Stimulated activated naive CD4-positive, alpha-beta T cell treated with Interleukin-2 at 50 U/mL for 16 hours (primary cell): ENCODE measurements at regions not wholly inside any gene's neighbourhood (a gene's known extent, or its start where the extent isn't known, plus 50 kb on each side); places are given as distances from the start of the nearest gene placed in this dataset.
"Not testable (repeated sequence)": the region's sequence is repeated elsewhere in the genome, so short reads cannot be mapped to it uniquely, and the experiment has no call there.

Experiments used
- DNase-seq: peaks from one replicate; lab custom pipeline; 2025; lab: John Stamatoyannopoulos, UW

- DNase-seq, result not testable (repeated sequence)
Observed at GRCh38 chr6:43998592-43999243, 128.5 kb downstream of the MRPL14 start.

- not testable (repeated sequence) for DNase-seq
Observed at GRCh38 chr6:43997990-43998585, 129.2 kb downstream of the MRPL14 start.

DNA sequence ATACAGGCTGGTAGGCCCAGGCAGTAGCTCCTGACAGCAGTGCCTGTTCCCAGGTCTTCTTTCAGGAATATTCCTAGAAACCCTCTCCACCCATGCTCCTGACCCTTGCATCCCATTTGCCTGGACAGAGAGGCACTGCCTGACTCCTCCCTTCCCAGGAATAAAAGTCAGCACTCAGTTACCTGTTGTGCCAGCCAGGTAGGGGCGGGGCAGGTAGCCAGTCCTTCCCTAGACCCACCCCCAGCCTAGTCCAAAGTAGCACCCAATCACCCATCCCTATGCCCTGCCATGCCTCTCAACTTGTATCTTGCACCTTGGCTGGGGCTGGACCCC, 129.9 kb downstream of the MRPL14 start:
- no peak for DNase-seq

GRCh38 chr6:43996618-43997344, 130.5 kb downstream of the MRPL14 start:
- DNase-seq, result no peak

- DNase-seq, result no peak
Observed at GRCh38 chr6:43995137-43995536, 132.1 kb downstream of the MRPL14 start.

DNA sequence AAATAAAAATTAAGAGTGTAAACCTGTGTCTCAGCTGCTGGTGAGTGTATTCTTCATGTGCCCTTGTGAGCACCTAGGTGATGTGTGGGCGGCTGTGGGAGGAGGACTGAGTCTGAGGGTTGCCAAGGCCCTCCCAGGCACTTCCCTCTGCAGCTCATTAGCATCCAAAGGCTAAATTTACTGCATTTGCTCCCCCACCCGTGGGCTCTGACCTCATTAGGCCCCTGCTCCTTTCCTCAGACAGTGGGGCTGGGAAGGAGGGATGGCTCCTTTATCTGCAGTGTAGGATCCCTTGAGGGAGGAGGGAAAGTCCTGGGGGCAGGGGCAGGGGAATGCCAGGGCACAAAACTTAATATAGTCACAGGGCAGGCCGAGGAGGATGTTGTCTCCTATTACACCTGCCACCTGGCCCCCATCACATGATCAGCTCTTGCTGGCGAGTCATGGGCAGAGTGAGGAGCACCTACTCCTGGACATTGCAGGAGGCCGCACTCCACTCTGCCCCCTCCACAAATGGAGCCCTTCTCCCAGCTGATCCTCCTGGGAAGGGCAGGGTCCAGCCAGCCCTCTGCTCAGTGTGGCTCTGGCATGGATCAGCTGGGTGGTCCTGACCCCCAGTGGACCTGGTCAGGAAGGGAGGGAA, 133.2 kb downstream of the MRPL14 start:
- DNase-seq, result no peak

GRCh38 chr6:43992783-43993644, 134.2 kb downstream of the MRPL14 start:
- DNase-seq, result no peak

- DNase-seq, result no peak
Observed at GRCh38 chr6:43992126-43992663, 135.1 kb downstream of the MRPL14 start.

DNA sequence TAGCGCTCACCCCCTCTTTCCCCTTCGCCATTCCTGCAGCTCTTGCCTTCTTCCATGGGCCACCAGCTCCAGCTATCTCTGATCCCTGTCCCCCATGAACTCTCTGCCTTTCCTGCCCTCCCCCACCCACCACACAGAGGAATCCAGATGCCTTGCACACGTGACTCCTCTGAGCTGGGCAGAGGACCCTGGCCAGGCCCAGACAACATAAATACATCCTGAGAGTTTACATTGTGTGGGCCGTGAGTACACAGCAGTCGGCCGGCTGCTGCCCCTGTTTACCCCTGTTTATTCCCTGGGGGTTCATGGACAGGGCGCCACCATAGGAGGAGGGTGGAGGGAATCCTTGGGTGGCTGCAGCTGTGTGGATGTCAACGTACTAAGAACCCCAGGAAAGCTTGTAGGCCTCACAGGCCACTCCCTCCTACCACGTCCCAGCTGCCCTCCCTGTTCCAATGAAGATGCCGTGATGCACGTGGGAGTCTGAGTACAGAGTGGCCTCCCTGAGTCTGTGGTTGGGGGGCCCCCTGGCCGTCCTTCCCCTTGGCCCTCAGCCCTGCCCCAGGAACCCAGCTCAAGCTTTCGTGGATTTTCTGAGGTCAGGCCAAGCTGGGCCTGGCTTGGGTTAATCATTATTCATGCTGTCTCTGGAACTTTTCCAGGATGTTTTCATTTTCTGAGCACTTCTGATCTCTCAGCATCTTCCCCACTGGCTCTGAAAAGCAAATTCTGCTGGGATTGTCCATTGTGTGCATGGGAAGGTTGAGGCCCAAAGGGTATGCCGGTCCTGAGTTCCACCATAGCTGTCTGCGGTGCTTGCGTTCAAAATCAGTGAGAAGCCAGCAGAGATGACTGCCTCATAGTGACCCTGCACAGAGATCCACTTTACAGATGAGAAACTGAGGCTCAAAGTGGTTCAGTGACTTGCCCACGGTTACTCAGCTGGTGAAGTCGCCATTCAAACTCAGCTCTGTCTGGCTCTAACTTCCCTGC, 136.3 kb downstream of the MRPL14 start:
- no peak for DNase-seq

- DNase-seq, result no peak
Observed at GRCh38 chr6:43990275-43990626, 137.0 kb downstream of the MRPL14 start.

DNA sequence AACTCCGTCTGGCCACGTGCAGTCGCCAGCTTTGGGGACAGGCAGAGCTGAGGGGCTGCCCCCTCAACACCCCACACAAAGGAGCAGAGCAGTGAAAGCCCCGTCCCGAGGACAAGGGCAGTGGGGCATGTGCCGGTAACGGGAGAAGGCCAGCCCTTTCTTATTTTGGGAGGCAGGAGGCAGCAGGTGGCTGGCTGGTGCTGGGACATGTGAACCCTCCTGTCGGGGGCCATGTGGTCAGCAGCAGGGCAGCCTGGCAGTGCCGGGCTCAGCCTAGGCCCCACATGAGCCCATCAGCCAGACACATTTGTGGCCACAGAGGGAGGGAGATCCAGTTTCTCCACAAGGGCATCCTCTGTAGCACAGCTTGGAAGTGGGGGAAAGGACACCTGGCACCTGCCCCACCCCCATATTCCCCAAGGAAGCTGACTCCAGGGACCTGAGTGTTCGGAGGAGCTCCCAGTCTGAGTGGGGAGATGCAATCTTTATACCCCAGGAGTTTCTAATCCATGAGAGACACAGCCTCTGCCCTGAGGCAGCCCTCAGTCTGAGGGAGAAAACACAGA, 137.6 kb downstream of the MRPL14 start:
- no peak for DNase-seq

DNA sequence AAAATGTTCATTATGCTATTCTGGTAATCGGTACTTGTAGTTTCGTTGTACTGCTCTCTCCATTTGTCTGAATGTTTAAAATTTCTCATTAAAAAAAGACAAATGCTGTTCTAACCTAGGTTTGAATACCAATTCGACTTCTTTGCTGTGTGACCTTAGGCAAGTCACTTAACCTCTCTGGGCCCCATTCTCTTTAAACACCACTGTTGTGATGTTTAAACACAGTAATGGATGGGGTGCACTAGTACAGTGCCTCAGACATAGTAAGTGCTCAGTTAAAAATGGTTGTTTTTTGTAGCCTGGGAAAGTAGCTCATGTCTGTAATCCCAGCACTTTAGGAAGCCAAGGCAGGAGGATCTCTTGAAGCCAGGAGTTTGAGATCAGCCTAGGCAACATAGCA, 138.5 kb downstream of the MRPL14 start:
- DNase-seq, result no peak

DNA sequence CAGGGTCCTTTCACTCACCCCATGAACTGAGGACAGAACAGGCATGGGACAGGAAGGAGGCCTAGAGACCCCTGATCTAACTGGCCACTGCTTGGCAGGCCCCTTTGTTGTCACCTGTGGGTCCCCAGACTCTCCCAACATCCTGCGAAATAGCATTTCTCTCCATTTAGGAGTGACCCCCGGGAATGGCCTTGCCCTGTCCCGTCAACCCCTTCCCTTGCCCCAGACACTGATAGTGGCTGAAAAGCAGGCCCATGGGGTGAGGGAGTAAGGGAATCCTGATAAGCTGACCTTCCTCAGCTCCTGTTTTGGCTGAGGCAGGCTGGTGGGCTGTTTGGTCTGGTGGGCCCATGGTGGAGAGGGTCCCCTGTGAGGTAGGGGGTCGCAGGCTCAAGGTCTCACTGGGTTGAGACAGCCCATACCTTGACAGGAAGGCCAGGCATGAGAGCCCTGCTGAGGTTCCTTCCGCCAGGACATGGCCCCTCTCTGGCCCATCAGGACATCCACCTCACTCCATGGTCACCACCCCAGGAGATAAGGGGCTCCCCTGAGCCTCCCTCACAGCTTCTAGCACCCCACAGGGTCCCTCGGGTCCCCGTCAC, 139.3 kb downstream of the MRPL14 start:
- DNase-seq, result no peak

DNA sequence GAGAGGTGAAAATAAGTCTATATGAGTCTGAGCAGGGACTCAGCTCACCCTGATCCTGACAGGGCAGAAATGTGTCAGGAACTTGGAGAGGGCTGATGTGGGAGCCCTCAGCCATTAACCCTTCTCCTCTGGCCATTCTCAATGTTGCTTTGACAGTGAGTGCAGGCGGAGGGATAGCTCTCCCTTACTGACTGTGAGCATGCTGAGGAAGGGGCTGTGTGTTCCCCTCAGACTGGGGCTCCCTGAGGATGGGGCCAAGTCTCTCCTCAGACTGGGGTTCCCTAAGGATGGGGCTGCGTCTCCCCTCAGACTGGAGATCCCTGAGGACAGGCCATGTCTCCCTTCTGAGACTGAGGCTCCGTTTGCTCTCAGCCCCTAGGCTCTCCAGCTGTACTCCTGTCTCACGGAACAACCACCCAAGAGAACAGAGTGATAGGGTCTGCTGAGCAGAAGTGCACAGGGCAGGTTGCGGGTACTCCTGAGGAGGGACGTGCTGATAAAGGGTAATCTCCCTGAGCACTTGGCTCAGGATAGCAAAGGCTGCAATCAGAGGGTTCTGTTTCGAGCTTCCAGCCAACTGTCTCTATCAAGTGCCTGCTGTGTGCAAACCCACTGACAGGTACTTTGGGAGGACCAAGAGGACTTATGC, 141.0 kb downstream of the MRPL14 start:
- no peak for DNase-seq

- no peak for DNase-seq
Observed at GRCh38 chr6:43985329-43985728, 141.9 kb downstream of the MRPL14 start.

GRCh38 chr6:43984442-43985321, 142.6 kb downstream of the MRPL14 start:
- DNase-seq, result no peak

DNA sequence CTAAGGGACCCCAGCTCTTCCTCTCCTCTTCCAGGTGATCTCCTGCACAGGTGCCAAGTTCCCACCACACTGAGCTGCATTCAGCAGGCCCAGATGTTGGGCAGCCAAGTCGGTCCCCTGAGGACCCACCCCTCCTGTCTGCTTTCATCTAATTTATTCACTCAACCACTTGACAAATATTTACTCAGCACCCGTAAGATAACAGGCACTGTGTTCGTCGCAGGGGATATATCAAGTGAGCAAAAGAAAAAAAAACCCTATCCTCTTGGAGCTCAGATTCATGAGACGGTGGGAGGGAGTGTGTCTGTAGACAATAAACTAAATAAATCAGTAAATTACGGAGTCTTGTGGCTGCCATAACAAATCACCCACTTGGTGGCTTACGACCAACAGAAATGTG, 143.6 kb downstream of the MRPL14 start:
- no peak for DNase-seq

DNA sequence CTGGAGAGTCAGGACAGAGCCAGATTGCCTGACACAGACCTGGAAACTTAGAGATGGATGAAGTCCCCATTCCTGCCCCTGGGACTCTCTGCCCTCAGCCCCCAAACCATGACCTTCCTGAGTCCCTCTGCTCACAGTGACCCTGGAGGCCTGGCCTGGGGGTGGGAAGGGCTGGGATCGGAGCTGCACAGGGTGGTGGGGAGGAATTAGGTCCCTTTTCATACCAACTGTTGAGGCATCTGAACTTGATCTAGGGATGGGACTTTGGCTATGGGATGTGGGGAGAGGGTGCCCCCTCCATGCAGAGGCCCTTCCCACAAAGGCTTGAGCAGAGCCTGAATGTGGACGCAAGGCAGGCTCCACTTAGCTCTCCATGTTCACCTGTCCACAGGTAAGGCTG, 144.1 kb downstream of the MRPL14 start:
- DNase-seq, result no peak
